Muscle of leg (tissue), 3 donors: ENCODE measurements at regions not wholly inside any gene's neighbourhood (a gene's known extent, or its start where the extent isn't known, plus 50 kb on each side); places are given as distances from the start of the nearest gene placed in this dataset.

Experiments
- DNase-seq: peaks from one replicate; pipeline ENCODE4 v3.0.0; 2013
- H3K27ac ChIP-seq: one replicate; pipeline ENCODE4 v1.5.1; 2013; ENCODE audit warnings: mild to moderate bottlenecking, low read length, control low read depth
- H3K27me3 ChIP-seq: one replicate; pipeline ENCODE4 v1.6.1; 2013; ENCODE audit warnings: low read length; ENCODE audit not compliant: control insufficient read depth, insufficient read depth
- H3K36me3 ChIP-seq: one replicate; pipeline ENCODE4 v1.6.1; 2013; ENCODE audit warnings: low read length; ENCODE audit not compliant: control insufficient read depth, insufficient read depth
- H3K4me1 ChIP-seq: one replicate; pipeline ENCODE4 v1.6.1; 2013; ENCODE audit warnings: low read length; ENCODE audit not compliant: control insufficient read depth, insufficient read depth
- H3K4me3 ChIP-seq: one replicate; pipeline ENCODE4 v1.5.1; 2013; ENCODE audit warnings: low read length, control low read depth
- H3K9me3 ChIP-seq: replicated peaks from 2 replicates; pipeline ENCODE4 v1.6.1; 2013; ENCODE audit warnings: low read depth, low read length; ENCODE audit not compliant: control insufficient read depth
- WGBS: methylation state at CpG from one replicate; pipeline ENCODE4 v1.1.5; 2013; ENCODE audit warnings: missing lambda C conversion rate; ENCODE audit not compliant: insufficient coverage; 5-methylcytosine and 5-hydroxymethylcytosine counted together

- no peak overlapping the region for H3K4me3 ChIP-seq
- no peaks in the 10 kb centered on the region for H3K4me1 ChIP-seq
- no peaks in the 10 kb centered on the region for H3K36me3 ChIP-seq
- WGBS = no CpG with 5 or more reads among the region's 2 CpGs
- no peak overlapping the region for H3K27ac ChIP-seq
- DNase-seq = no peak
- H3K9me3 ChIP-seq = no peaks in the 10 kb centered on the region
- H3K27me3 ChIP-seq = no peaks in the 10 kb centered on the region
These were observed 1457.9 kb upstream of the CADM2 start for GRCh38 chr3:83500931-83501330.

GRCh38 chr3:83513051-83513450, 1445.7 kb upstream of the CADM2 start:
- no peaks in the 10 kb centered on the region for H3K9me3 ChIP-seq
- no peaks in the 10 kb centered on the region for H3K27me3 ChIP-seq
- H3K36me3 ChIP-seq = no peaks in the 10 kb centered on the region
- no peaks in the 10 kb centered on the region for H3K4me1 ChIP-seq
- 86% methylated on average over 1 of the region's 2 CpGs for WGBS
- H3K27ac ChIP-seq = no peak overlapping the region
- DNase-seq = no peak
- no peak overlapping the region for H3K4me3 ChIP-seq

GRCh38 chr3:83513677-83514076, 1445.1 kb upstream of the CADM2 start:
- Histone ChIP-seq H3K4me1 (no peaks in the 10 kb centered on the region), H3K4me3 (no peak overlapping the region), H3K27ac (no peak overlapping the region), H3K9me3 (no peaks in the 10 kb centered on the region), H3K27me3 (no peaks in the 10 kb centered on the region), H3K36me3 (no peaks in the 10 kb centered on the region)
- no CpG with 5 or more reads among the region's 3 CpGs for WGBS
- DNase-seq = no peak

GRCh38 chr3:83514130-83514914, 1444.5 kb upstream of the CADM2 start:
- DNase-seq = no peak
- no peaks in the 10 kb centered on the region for H3K36me3 ChIP-seq
- no peaks in the 10 kb centered on the region for H3K4me1 ChIP-seq
- no peaks in the 10 kb centered on the region for H3K9me3 ChIP-seq
- no peak overlapping the region for H3K27ac ChIP-seq
- WGBS = 87% methylated on average over 5 of the region's 6 CpGs
- no peak overlapping the region for H3K4me3 ChIP-seq
- no peaks in the 10 kb centered on the region for H3K27me3 ChIP-seq

- no peaks in the 10 kb centered on the region for H3K27me3 ChIP-seq
- no peaks in the 10 kb centered on the region for H3K9me3 ChIP-seq
- H3K4me1 ChIP-seq = no peaks in the 10 kb centered on the region
- DNase-seq = no peak
- no peaks in the 10 kb centered on the region for H3K36me3 ChIP-seq
- no peak overlapping the region for H3K4me3 ChIP-seq
- H3K27ac ChIP-seq = no peak overlapping the region
- 95% methylated on average over 18 of the region's 18 CpGs for WGBS
These were observed 1443.7 kb upstream of the CADM2 start for GRCh38 chr3:83515123-83515522.

GRCh38 chr3:83523470-83524073, 1435.2 kb upstream of the CADM2 start:
- no peaks in the 10 kb centered on the region for H3K36me3 ChIP-seq
- WGBS = 14% methylated on average over 3 of the region's 7 CpGs
- no peak overlapping the region for H3K27ac ChIP-seq
- no peaks in the 10 kb centered on the region for H3K4me1 ChIP-seq
- peak; percentile 68 for DNase-seq
- H3K4me3 ChIP-seq = no peak overlapping the region
- no peaks in the 10 kb centered on the region for H3K9me3 ChIP-seq
- no peaks in the 10 kb centered on the region for H3K27me3 ChIP-seq

GRCh38 chr3:83524901-83525300, 1433.9 kb upstream of the CADM2 start:
- no peaks in the 10 kb centered on the region for H3K27me3 ChIP-seq
- no peak overlapping the region for H3K27ac ChIP-seq
- no peaks in the 10 kb centered on the region for H3K4me1 ChIP-seq
- no peaks in the 10 kb centered on the region for H3K36me3 ChIP-seq
- no peak overlapping the region for H3K4me3 ChIP-seq
- 40% methylated on average over 2 of the region's 5 CpGs for WGBS
- no peaks in the 10 kb centered on the region for H3K9me3 ChIP-seq
- peak; percentile 65 for DNase-seq

GRCh38 chr3:83559082-83559481, 1399.7 kb upstream of the CADM2 start:
- no peak for DNase-seq
- H3K36me3 ChIP-seq = no peaks in the 10 kb centered on the region
- H3K27ac ChIP-seq = no peak overlapping the region
- H3K4me1 ChIP-seq = no peaks in the 10 kb centered on the region
- no peaks in the 10 kb centered on the region for H3K27me3 ChIP-seq
- 100% methylated on average over 2 of the region's 3 CpGs for WGBS
- H3K9me3 ChIP-seq = peaks cover 2% of the 10 kb centered on the region
- H3K4me3 ChIP-seq = no peak overlapping the region

GRCh38 chr3:83567935-83568334, 1390.9 kb upstream of the CADM2 start:
- H3K27ac ChIP-seq = no peak overlapping the region
- no peaks in the 10 kb centered on the region for H3K27me3 ChIP-seq
- peak; percentile 5 for DNase-seq
- no peaks in the 10 kb centered on the region for H3K4me1 ChIP-seq
- H3K36me3 ChIP-seq = no peaks in the 10 kb centered on the region
- no peaks in the 10 kb centered on the region for H3K9me3 ChIP-seq
- WGBS = no CpG with 5 or more reads among the region's 3 CpGs
- H3K4me3 ChIP-seq = no peak overlapping the region

GRCh38 chr3:83581546-83581945, 1377.2 kb upstream of the CADM2 start:
- no peak for DNase-seq

More at GRCh38 chr3:83581546-83581945, 1377.2 kb upstream of the CADM2 start:
- no peaks in the 10 kb centered on the region for H3K27me3 ChIP-seq
- H3K4me3 ChIP-seq = no peak overlapping the region
- no peaks in the 10 kb centered on the region for H3K9me3 ChIP-seq
- no peak overlapping the region for H3K27ac ChIP-seq
- no peaks in the 10 kb centered on the region for H3K4me1 ChIP-seq
- no peaks in the 10 kb centered on the region for H3K36me3 ChIP-seq
- WGBS = 86% methylated on average over 1 of the region's 3 CpGs
